Colonic mucosa (tissue), 4 donors: ENCODE measurements at regions not wholly inside any gene's neighbourhood (a gene's known extent, or its start where the extent isn't known, plus 50 kb on each side); places are given as distances from the start of the nearest gene placed in this dataset.
"Not testable (repeated sequence)": the region's sequence is repeated elsewhere in the genome, so short reads cannot be mapped to it uniquely, and the experiment has no call there.

Experiments
- DNase-seq: peaks from one replicate; pipeline ENCODE4 v3.0.0-alpha.2; 2020
- H3K27ac ChIP-seq: fragments of 200-600 bp; one replicate; pipeline ENCODE4 v1.8.0; 2021
- H3K27me3 ChIP-seq: fragments of 200-600 bp; one replicate; pipeline ENCODE4 v1.8.0; 2021
- H3K36me3 ChIP-seq: fragments of 200-600 bp; one replicate; pipeline ENCODE4 v1.8.0; 2021
- H3K4me1 ChIP-seq: fragments of 200-600 bp; one replicate; pipeline ENCODE4 v1.8.0; 2021; ENCODE audit warnings: mild to moderate bottlenecking
- H3K4me3 ChIP-seq: fragments of 200-600 bp; one replicate; pipeline ENCODE4 v1.8.0; 2021
- H3K9ac ChIP-seq, 2 donors: one replicate each; pipeline ENCODE4 v1.7.0; 2013; ENCODE audit warnings: control low read depth in 2 of 2, low read depth in 2 of 2, low read length in 2 of 2
- H3K9me3 ChIP-seq: fragments of 200-600 bp; one replicate; pipeline ENCODE4 v1.8.0; 2021
- intact Hi-C: fragments of 100-400 bp; cut with DNase I; formaldehyde crosslinking; loops from one replicate; pipeline ENCODE4 v1.14.1; 2022
- TF ChIP-seq, protein P1 (sequence below): fragments of 200-600 bp; IDR thresholded peaks from one replicate; pipeline ENCODE4 v1.8.0; 2022; ENCODE audit warnings: antibody characterized with exemption, mild to moderate bottlenecking
- donor health status: healthy.
- donor health status: DM: no; HTN: no; CAD: no.
- donor health status: DM: no; HTN: no; CAD: no.

DNA sequence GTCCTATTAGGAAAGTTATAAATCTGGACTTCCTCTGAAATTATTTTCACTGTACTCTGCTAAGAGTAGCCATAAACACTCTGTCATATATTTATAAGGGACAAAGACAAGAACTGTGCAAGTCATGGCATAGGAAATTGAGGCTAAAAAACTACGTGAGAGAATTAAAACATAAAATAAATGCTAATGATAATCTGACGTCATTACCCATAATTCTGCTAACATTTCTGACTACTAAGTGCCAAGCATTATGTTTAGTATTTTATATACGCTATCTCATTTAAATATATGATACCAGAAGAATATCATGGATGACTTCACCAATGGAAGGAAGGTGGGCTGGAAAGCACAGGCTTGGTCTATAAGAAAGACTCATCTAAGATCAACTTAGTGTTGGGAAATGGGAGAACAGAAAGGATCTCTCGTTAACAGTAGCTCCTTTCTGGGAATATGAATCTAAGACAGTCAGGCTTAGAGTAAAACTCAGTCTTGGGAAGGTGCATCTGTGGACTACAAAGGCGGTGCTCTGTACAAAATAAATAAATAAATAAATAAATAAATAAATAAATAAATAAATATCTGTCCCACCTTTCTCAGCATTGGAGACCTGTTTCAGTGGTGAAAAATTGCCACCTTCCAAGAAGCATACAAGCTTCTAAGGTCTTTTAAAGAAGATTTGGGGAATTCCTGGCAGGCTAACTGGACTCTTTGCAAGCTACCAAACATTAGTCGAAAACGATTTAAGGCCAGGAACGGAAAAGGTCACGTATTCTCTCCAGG is 267.4 kb downstream of the CGGBP1 start:
- TF ChIP-seq, protein P1, sequence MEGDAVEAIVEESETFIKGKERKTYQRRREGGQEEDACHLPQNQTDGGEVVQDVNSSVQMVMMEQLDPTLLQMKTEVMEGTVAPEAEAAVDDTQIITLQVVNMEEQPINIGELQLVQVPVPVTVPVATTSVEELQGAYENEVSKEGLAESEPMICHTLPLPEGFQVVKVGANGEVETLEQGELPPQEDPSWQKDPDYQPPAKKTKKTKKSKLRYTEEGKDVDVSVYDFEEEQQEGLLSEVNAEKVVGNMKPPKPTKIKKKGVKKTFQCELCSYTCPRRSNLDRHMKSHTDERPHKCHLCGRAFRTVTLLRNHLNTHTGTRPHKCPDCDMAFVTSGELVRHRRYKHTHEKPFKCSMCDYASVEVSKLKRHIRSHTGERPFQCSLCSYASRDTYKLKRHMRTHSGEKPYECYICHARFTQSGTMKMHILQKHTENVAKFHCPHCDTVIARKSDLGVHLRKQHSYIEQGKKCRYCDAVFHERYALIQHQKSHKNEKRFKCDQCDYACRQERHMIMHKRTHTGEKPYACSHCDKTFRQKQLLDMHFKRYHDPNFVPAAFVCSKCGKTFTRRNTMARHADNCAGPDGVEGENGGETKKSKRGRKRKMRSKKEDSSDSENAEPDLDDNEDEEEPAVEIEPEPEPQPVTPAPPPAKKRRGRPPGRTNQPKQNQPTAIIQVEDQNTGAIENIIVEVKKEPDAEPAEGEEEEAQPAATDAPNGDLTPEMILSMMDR = no peak
- no peak overlapping the region for H3K27ac ChIP-seq
- no peaks in the 10 kb centered on the region for H3K4me1 ChIP-seq
- H3K9me3 ChIP-seq = no peaks in the 10 kb centered on the region
- peaks cover 14% of the 10 kb centered on the region for H3K27me3 ChIP-seq
- intact Hi-C loops = no loop called here
- no peak overlapping the region for H3K4me3 ChIP-seq
- no peaks in the 10 kb centered on the region for H3K36me3 ChIP-seq
- no peak overlapping the region for H3K9ac ChIP-seq
- DNase-seq = no peak

DNA sequence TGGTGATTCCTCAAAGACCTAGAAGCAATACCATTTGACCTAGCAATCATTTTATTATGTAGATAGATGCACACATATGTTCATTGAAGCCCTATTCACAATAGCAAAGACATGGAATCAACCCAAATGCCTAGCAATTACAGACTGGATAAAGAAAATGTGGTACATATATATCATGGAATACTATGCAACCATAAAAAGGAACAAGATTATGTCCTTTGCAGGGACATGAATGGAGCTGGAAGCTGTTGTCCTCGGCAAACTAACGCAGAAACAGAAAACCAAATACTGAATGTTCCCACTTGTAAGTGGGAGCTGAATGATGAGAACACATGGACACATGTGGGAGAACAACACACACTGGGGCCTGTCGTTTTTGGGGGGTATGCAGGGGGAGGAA is 269.8 kb downstream of the CGGBP1 start:
- H3K9ac ChIP-seq, H3K4me1 ChIP-seq, DNase-seq, intact Hi-C loops, H3K4me3 ChIP-seq, H3K9me3 ChIP-seq, H3K36me3 ChIP-seq, H3K27ac ChIP-seq: not testable (repeated sequence)
- peaks cover 14% of the 10 kb centered on the region for H3K27me3 ChIP-seq

DNA sequence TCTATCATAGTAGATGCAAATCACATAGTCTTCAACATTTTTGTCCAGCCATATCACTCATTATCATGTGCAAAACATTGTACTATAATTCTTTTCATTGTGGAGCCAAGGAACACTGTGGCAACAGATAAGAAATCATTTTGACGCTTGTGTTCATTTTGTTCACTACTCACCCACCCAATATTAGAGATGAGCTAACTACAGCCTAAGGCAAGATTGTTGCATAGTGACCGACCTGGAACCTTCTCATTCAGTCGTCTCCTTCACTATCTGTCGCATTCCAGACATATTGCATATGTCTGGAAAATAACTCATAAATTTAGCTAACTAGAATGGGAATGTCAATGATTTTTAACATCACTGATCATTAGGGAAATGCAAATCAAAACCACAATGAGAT is 270.3 kb downstream of the CGGBP1 start:
- H3K27me3 ChIP-seq = peaks cover 14% of the 10 kb centered on the region
- H3K4me1 ChIP-seq = no peaks in the 10 kb centered on the region
- intact Hi-C loops = no loop called here
- no peak overlapping the region for H3K9ac ChIP-seq
- DNase-seq = no peak
- no peaks in the 10 kb centered on the region for H3K36me3 ChIP-seq
- H3K4me3 ChIP-seq = no peak overlapping the region
- TF ChIP-seq, protein P1 = no peak
- no peak overlapping the region for H3K27ac ChIP-seq
- no peaks in the 10 kb centered on the region for H3K9me3 ChIP-seq

DNA sequence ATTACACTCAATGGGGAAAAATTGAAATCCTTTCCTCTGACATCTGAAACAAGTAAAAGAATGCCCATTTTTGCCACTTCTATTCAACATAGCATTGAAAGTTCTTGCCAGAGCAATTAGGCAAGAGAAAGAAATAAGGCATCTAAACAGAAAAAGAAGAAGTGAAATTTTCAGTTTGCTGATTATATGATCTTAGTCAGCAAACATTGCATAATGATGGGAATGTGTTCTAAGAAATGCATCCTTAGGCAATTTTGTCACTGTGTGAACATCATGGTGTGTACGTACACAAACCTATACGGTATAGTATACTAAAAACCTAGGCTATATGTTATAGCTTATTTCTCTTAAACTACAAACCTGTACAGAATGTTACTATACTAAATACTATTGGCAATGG is 278.0 kb downstream of the CGGBP1 start:
- TF ChIP-seq, protein P1 = no peak
- Histone ChIP-seq H3K9ac (no peak overlapping the region), H3K27ac (no peak overlapping the region), H3K27me3 (no peaks in the 10 kb centered on the region), H3K9me3 (no peaks in the 10 kb centered on the region), H3K4me3 (no peak overlapping the region), H3K4me1 (no peaks in the 10 kb centered on the region), H3K36me3 (no peaks in the 10 kb centered on the region)
- intact Hi-C loops = no loop called here
- no peak for DNase-seq

DNA sequence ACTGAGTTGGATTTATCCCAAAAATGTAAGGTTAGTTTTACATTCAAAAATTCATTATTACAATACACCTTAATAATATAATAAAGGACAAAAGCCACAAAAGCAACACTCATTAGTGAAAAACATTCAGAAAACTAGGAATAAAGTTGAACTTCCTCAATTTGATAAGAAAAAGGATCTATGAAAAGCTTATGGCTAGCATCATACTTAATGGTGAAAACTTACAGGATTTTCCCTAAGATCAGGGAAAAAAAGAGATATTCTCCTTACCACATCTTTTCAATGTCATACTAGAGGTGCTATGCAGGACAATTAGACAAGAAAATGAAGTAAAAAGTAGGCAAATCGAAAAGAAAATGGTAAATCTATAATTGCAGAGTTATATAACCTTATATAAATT is 279.9 kb downstream of the CGGBP1 start:
- H3K27me3 ChIP-seq = no peaks in the 10 kb centered on the region
- DNase-seq = no peak
- no peak overlapping the region for H3K4me3 ChIP-seq
- H3K9me3 ChIP-seq = no peaks in the 10 kb centered on the region
- no peaks in the 10 kb centered on the region for H3K36me3 ChIP-seq
- no peak overlapping the region for H3K9ac ChIP-seq
- H3K4me1 ChIP-seq = no peaks in the 10 kb centered on the region
- intact Hi-C loops = loop anchor here (10.0 kb wide), 1 partner anchor 226 kb away; no protein-coding TSS in a partner anchor
- TF ChIP-seq, protein P1 = no peak
- no peak overlapping the region for H3K27ac ChIP-seq
